ENCODE measurements at regions not wholly inside any gene's neighbourhood (a gene's known extent, or its start where the extent isn't known, plus 50 kb on each side); places are given as distances from the start of the nearest gene placed in this dataset.

GRCh38 chr16:56140645-56141044 lies 50.6 kb upstream of the GNAO1 start:
- Histone ChIP-seq H3K4me3 (no peak overlapping the region), H3K27ac (no peak overlapping the region), H3K4me1 (ENCODE audit: insufficient read depth) (no peaks in the 10 kb centered on the region), H3K27me3 (no peaks in the 10 kb centered on the region), H3K36me3 (no peaks in the 10 kb centered on the region), H3K9me3 (no peaks in the 10 kb centered on the region)
- TF ChIP-seq POLR2A (IDR thresholded peaks at IDR 0.05) (no peak), EP300 (IDR thresholded peaks at IDR 0.05) (no peak), CTCF (IDR thresholded peaks at IDR 0.05) (no peak)
- intact Hi-C loops (cut with DNase I) = no loop called here
- DNase-seq = no peak

DNA sequence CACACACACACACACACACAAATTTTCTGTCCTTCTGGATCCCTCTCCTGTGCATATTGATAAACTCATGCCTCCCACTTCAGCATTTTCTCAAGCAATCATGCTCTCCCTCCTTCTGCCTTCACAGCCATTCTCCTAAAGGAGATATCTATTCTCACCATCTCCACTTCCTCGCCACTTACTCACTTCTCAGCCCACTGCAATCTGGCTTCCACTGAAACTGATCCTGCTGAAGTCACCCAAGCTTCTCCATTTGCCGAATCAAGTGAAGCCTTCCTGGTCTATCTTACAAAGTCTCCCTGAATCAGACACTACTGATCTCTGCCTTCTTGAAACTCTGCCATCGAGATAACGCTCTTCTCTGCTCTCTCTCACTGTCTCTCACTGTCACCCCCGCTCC lies 54.0 kb upstream of the GNAO1 start:
- intact Hi-C loops (cut with DNase I) = no loop called here
- TF ChIP-seq CTCF (IDR thresholded peaks at IDR 0.05) (no peak), POLR2A (IDR thresholded peaks at IDR 0.05) (no peak), EP300 (IDR thresholded peaks at IDR 0.05) (no peak)
- H3K4me1 ChIP-seq (ENCODE audit: insufficient read depth) = no peaks in the 10 kb centered on the region
- no peaks in the 10 kb centered on the region for H3K27me3 ChIP-seq
- no peaks in the 10 kb centered on the region for H3K9me3 ChIP-seq
- H3K27ac ChIP-seq = no peak overlapping the region
- DNase-seq = no peak
- no peak overlapping the region for H3K4me3 ChIP-seq
- H3K36me3 ChIP-seq = no peaks in the 10 kb centered on the region
- 64 to 79% (median 68%) methylated on average over 5 of the region's 5 CpGs for WGBS, 3 donors

- 53 to 86% (median 86%) methylated on average over 3 of the region's 3 CpGs for WGBS, 3 donors
- Histone ChIP-seq H3K4me3 (no peak overlapping the region), H3K4me1 (ENCODE audit: insufficient read depth) (no peaks in the 10 kb centered on the region), H3K27ac (no peak overlapping the region), H3K36me3 (no peaks in the 10 kb centered on the region), H3K27me3 (no peaks in the 10 kb centered on the region), H3K9me3 (no peaks in the 10 kb centered on the region)
- DNase-seq = no peak
- intact Hi-C loops (cut with DNase I) = no loop called here
- TF ChIP-seq POLR2A (IDR thresholded peaks at IDR 0.05) = no peak
- TF ChIP-seq EP300 (IDR thresholded peaks at IDR 0.05) = no peak
- no peak for TF ChIP-seq CTCF (IDR thresholded peaks at IDR 0.05)
These were observed 55.0 kb upstream of the GNAO1 start for GRCh38 chr16:56136256-56136655.

GRCh38 chr16:56134790-56135189 lies 56.5 kb upstream of the GNAO1 start:
- 68 to 83% (median 76%) methylated on average over 1 of the region's 1 CpG for WGBS, 3 donors
- no peaks in the 10 kb centered on the region for H3K9me3 ChIP-seq
- H3K36me3 ChIP-seq = no peaks in the 10 kb centered on the region
- no peak for DNase-seq
- no peak overlapping the region for H3K27ac ChIP-seq
- H3K4me3 ChIP-seq = no peak overlapping the region
- H3K27me3 ChIP-seq = no peaks in the 10 kb centered on the region
- TF ChIP-seq EP300 (IDR thresholded peaks at IDR 0.05) (no peak), CTCF (IDR thresholded peaks at IDR 0.05) (no peak), POLR2A (IDR thresholded peaks at IDR 0.05) (no peak)
- H3K4me1 ChIP-seq (ENCODE audit: insufficient read depth) = no peaks in the 10 kb centered on the region
- intact Hi-C loops (cut with DNase I) = no loop called here

DNA sequence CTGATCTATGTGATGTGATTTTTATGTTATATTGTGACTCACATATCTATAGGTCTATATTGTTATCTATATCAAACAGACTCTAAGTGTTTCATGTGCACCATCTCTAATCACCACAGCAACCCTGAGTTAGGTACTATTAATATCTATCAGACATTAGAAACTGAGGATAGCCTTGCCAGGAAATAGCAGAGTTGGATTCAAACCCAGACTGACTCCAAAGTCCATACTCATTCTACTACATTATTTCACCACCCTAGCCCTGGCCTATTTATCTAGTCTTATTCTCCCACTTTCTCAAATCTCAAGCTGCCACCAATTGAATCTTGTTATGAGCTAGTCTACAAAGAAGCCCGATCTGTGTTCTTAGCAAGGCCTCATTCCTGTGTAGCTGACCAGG lies 65.4 kb upstream of the GNAO1 start:
- WGBS, 3 donors = 85 to 93% (median 91%) methylated on average over 1 of the region's 1 CpG
- TF ChIP-seq POLR2A (IDR thresholded peaks at IDR 0.05) (no peak), EP300 (IDR thresholded peaks at IDR 0.05) (no peak)

More for the DNA sequence above, 65.4 kb upstream of the GNAO1 start:
- no peak for DNase-seq
- no peaks in the 10 kb centered on the region for H3K27me3 ChIP-seq
- no peaks in the 10 kb centered on the region for H3K4me1 ChIP-seq (ENCODE audit: insufficient read depth)
- H3K36me3 ChIP-seq = no peaks in the 10 kb centered on the region
- intact Hi-C loops (cut with DNase I) = no loop called here
- no peaks in the 10 kb centered on the region for H3K9me3 ChIP-seq
- no peak overlapping the region for H3K27ac ChIP-seq
- H3K4me3 ChIP-seq = no peak overlapping the region

Data from ovary (tissue), 7 donors.